GM19463 (cell line): ENCODE measurements at regions not wholly inside any gene's neighbourhood (a gene's known extent, or its start where the extent isn't known, plus 50 kb on each side); places are given as distances from the start of the nearest gene placed in this dataset.
"Not testable (repeated sequence)": the region's sequence is repeated elsewhere in the genome, so short reads cannot be mapped to it uniquely, and the experiment has no call there.

Source experiments
- ATAC-seq: cut with Tn5 transposase; IDR thresholded peaks from one replicate; pipeline ENCODE4 v1.9.1; 2021; ENCODE audit warnings: mild to moderate bottlenecking, moderate library complexity; ENCODE audit not compliant: unreplicated experiment

DNA sequence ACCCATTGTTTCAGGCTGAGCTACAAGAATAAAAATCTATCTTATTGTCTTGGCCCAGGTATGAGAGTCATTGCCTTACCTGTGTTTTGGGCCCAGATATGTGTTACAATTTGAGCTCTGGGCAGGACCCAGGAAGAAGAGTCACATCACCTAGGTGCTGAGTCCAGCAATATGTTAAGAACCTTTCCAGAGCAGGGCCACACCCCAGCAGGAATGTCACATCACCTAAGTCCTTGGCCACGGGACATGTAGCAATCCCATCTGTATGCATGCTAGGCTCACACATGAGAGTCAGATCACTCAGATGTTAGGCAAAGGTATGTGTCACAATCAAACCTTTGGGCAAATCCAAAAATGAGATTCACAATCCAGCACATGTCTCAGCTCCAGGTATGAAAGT is 2103.5 kb downstream of the TP53TG3F start:
- ATAC-seq = no peak

DNA sequence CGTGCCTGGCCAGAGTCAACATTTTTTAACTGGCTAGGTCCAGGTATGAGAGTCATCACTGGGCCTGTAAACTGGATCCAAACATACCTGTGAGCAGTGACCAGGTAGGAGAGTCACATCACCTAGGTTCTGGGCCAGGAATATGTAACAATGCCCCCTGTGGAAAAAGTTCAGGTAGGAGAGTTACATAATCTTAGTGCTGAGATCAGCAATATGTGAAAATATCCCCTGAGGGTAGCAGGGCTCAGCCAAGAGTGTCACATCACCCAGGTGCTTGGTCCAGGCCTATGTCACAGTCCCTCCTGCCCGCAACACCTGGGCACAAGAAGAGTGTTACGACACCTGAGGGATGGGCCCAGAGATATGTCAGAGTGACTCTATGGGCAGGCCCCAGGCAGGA is 2104.7 kb downstream of the TP53TG3F start:
- ATAC-seq = no peak

DNA sequence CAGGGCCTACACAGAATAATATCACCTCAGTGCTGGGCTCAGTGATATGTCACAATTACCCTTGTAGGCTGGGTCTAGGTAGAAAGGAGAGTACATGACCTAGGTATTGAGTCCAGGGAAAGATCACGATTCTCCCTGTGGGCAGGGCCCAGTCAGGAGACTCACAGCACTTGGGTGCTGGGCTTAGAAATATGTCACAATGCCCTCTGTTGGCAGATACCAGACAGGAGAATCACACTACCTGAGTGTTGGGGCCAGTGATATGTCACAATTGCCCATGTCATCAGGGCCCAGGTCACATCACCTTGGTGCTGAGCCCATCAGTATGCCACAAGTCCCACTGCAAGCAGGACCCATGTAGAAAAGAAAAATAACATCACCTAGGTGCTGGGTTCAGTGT is 2105.5 kb downstream of the TP53TG3F start:
- ATAC-seq = no peak

DNA sequence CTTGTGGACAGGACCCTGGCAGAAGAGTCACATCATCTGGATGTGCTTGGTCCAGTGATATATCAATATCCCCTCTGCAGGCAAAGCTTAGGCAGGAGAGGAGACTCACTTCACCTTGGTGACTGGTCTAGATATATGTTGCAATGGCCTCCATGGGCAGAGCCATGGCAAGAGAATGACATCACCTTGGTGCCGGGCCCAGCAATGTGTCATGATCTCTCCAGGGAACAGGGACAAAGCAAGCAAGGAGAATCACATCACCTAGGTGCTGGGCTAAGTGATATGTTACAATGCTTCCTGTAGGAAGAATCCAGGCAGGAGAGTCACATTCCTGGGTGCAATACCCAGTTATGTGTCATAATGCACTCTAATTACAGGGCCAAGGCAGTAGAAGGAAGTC is 2106.2 kb downstream of the TP53TG3F start:
- no peak for ATAC-seq

DNA sequence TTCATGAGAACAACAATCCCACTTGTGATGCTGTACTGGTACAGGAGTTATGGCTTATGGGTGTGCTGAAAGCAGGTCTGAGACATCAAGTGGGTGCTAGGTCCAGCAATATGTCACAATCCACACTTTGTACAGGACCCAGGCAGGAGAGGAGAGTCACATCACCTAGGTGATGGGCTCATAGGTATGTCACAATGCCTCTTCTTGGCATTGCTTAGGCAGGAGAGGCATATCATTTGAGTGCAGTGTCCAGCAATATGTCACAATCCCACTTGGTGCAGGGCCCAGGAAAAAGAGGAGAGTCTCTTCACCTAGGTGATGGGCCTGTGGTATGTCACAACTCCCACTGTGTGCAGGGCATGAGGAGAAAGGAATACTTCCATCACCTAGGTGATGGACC is 2110.0 kb downstream of the TP53TG3F start:
- ATAC-seq = no peak

DNA sequence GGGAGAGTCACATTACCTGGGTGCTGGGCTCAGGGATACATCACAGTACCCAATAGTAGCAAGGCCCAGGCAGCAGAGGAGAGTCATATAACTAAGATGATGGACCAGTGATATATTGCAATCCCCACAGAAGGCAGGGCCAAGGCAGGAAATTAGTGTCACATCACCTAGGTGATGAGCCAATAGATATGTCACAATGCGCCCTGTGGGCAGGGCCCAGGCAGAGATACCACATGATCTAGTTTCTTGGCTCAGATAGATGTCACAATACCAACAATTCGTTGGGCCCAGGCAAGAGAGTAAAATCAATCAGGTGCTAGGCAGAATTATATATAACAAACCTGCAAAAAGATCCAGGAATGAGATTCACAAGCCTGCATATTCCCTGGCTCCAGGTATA is 2111.5 kb downstream of the TP53TG3F start:
- ATAC-seq = no peak

DNA sequence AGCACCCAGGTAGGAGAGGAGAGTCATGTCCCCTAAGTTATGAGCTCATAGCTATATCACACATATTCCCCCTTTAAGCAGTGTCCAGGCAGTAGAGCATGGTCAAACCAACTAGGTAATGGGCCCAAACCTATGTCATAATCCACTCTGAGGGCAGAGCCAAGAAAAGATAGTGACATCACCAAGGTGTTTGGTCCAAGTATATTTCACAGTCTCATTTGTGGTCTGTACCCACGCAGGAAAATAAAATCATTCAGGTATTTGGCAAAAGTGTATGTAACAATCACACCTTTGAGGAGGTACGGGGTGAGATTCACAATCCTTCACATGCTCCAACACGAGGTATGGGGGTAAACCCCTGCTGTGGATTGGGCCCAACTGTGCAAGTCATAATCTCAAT is 2112.8 kb downstream of the TP53TG3F start:
- no peak for ATAC-seq

DNA sequence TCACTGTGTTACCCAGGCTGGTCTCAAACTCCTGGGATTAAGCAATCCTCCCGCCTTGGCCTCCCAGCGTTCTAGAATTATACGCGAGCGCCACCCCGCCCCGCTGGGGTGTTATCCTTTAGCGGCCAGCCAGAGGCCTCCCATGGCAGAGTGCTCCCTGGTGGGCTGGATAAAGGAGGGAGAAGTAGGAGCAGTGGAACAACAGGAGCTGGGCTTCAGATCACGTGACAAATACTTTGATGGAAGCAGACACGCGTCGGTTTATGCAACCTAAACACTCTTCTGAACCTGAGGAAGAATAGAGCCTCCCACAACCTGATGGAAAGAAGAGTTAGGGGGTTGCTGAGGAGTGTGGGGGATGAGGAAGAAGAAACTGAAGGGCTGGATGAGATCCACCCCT is 2114.0 kb downstream of the TP53TG3F start:
- no peak for ATAC-seq

DNA sequence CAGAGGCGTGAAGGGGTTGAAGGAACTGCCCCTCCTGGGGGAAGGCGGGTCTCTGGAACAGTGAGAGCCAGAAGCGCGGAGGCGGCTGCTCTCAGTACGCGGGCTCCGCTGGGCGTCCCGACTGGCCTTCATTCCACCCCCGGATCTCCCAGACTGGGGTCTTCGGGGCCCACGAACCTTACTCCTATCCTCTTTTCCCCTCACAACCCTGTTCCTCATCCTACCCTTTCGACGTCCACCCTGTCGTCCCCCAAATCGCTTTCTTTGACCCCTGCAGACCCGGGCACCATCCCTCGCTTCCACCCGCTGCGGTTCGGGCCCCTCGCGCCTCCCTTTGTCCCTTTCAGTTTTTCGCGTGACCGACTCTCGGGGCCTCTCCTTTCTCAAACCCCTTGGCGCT is 2114.6 kb downstream of the TP53TG3F start:
- ATAC-seq = no peak

DNA sequence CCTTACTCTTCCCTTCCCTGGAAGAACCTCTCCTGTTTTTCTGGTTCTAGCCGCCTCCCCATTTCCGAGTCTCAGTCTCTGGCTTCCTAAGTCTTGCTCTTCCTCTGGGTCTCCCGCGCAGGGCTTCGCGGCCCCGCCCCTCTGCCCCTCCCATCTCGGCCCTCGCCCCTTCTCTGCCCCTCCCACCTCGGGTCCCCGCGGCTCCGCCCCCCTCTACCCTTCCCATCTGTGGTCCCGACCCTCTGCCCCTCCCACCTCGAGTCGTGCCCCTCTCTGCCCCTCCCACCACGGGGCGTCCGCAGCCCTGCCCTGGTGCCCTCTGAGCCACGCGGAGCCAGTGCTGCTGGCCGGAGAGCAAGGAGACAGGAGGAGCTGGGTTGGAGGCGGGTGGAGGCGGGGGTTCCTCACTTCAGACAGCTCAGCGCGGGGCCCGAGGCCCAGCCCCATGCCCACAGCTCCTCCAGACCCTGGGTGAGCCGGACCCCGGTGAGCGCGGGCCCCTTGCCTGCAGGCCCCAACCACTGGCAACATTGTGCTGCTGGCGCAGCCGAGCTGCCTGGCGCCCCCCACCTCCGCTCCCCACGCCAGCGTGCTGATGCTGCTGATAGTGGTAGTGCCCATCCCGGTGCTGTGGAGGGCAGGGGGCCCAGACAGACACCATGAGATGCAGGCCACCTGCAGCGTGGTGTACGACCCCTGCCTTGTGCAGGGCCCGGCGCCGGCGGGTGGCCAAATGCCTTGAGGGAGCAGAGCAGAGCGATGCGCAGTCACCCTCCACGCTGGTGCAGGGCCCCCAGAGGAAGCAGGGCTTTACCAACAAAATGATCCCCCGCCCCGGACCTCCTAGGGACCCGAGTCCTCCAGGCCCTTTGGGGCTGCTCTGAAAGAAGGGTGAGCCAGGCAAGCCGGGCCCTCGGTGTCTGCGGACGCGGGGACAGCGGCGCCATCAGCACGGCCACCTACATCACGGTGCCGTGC is 2115.3 kb downstream of the TP53TG3F start:
- no peak for ATAC-seq

DNA sequence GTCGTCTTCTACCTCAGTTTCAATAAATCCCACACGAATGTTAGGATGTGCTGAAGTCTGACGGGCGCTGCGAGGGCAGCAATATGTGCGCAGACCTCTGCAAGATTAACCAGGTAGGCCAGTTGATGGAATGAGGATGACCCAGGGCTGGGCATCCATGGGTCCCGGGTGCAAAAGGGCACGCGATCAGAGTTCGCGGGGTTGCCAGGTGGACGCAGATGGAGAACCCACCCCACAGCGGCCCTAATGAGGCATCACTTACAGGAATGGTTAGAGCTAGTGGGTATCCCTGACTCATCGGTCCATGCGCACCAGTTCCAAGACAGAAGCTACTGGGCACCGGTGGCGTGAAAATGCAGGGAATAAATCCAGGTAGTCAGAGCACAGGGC is 2116.0 kb downstream of the TP53TG3F start:
- ATAC-seq = no peak

DNA sequence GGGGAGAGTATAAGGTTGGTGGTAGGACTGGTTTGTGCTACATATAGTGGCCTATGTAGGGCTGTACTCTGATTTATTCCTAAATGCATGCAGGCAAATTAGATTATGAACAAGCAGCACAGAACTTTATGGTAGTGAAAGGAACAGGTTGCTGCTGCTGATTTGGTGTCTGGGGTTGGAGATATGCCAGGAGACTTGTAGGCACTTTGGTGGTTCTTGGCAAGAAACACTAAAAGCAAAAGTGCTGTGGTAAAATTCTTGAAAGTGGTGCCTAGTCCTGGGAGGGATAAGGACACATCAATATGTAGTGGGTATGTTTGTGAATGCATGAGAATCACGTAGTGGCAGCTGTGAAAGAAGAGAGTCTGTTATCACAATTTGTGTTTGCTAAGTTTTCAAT is 2126.0 kb downstream of the TP53TG3F start:
- no peak for ATAC-seq

DNA sequence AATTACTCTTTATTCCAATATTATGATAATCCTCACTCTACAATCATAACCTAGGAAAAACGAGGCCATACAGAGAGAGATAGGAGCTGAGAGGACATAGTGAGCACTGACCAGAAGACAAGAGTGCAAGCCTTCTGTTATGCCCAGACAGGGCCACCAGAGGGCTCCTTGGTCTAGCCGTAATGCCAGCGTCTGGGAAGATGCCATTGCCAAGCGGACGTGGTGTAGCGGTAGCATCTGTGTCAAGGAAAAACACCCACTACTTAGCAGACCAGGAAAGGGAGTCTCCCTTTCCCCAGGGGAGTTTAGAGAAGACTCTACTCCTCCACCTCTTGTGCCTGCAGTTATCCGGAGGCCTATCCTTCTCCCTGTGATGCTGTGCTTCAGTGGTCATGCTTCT is 2131.5 kb downstream of the TP53TG3F start:
- ATAC-seq = not testable (repeated sequence)

DNA sequence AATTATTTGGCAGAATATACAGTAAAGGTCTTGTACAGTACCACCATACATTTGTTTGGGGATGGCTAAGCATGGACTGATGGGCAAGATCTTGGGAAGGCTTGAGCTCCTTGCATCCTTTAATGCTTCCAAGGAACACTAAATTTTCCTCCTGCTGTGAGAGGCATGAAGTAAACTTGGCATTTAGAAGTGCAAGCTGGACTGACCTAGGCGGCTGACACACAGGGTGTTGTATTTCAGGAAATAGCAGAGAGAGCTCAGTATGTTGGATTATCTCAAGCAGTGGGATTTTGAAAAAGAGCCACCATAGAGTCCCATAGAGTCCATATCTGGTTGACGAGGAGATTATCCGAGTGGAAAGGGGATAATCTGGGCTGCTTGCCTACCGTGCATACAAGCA is 2137.1 kb downstream of the TP53TG3F start:
- ATAC-seq = no peak

DNA sequence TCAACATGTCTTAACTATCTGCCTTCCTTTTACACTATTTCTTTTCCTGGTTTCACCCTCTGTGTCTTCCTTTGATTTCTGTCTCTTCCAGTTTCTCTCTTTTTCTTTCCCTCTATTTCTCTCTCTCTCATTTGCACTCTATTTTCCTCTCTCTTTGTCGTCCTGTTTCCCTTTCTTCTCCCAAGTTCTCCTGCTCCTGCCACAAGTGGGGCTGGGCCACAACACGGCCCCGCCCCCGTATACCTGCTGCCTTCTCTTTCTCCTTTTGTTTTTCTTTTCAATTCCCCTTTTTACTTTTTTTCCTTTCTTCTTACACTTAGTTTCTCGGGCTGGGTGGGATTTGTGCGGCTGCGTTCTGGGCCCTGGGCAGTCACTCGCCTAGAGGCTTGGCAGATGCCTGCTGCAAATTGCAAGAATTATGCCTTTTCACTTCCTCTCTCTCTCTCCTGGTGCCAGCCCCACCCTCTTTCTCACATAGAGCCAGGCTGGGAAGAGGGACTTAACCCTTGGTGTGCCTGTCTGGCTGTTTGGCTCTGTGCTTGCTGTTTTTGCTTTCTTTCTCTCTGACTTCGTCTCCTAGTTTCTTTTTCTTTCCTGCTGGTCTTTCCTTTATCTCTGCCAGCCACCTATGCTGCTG is 2139.4 kb downstream of the TP53TG3F start:
- no peak for ATAC-seq

DNA sequence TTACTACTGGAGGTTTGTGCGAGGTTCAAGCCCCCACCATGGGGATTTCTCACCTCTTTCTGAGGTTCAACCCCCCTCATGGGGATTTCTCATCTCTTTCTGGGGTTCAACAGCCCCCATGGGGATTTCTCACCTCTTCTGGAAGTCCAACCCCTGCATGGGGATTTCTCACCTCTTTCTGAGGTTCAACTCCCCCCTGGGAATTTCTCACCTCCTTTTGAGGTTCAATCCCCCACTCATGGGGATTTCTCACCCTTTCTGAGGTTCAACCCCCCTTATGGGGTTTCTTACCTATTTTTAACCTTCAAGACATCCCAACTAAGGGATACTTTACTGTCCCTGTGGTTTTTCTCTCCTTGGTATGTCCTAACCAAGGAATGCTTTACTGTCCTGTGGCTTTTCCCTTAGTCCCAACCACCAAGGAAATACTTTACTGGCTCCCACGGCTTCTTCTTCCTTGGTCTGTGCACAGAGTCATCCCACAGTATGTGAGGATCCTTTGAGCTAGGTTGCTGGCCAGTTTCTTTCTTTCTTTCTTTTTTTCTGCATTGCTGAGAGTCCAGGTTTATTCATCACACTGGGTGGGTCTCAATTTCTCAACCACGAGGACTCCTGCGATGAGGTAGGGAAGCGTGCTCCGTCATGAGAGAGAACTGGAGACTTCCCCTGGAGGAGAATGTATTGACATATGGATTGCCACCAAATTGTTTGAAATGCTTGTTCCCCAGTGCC is 2140.2 kb downstream of the TP53TG3F start:
- no peak for ATAC-seq

DNA sequence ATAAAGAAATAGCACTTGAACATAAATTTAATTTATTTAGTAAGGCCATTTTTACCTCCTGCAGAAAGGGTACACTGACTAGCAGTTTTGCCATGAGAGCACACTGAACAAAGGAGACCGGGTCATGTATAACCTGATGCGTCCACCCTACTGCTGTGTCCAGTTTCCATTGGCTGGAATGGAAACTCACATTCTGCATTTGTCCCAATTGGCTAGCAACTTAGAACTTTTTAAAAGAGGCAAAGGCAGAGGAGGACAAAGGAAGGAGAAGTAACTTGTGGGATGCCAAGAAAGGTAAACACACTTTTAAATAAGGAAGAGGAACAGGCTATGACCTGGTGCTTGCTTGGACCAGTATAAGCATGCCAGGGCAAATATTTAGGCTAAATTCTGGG is 2140.7 kb downstream of the TP53TG3F start:
- ATAC-seq = not testable (repeated sequence)

DNA sequence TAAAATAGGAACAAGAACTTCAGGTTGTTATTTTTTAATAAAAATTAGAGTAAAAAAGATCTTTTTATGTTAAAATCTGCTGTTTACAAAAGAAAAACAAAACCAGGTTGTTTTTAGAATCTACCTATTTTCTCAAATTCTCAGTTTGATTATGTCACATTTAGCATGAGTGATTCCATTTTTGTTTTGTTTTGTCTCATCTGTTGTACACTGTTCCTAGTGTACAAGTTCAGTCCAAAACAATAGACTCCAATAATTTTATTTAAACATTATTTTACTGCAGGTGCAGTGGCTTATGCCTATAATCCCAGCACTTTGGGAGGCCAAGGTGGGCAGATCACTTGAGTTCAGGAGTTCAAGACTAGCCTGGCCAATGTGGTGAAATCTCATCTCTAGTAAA is 2142.7 kb downstream of the TP53TG3F start:
- no peak for ATAC-seq

DNA sequence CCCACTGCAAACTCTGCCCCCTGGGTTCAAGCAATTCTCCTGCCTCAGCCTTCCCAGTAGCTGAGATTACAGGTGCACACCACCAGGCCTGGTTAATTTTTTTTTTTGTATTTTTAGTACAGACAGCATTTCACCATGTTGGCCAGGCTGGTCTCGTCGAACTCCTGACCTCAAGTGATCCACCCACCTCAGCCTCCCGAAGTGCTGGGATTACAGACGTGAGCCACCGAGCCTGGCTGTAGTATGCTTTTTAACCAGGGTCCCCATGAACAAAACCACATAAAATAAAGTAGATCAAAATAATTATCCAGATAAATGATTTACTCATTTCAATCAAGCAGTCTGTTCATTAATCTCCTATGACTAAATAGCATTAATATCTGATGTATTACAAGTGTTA is 2144.0 kb downstream of the TP53TG3F start:
- ATAC-seq = not testable (repeated sequence)

DNA sequence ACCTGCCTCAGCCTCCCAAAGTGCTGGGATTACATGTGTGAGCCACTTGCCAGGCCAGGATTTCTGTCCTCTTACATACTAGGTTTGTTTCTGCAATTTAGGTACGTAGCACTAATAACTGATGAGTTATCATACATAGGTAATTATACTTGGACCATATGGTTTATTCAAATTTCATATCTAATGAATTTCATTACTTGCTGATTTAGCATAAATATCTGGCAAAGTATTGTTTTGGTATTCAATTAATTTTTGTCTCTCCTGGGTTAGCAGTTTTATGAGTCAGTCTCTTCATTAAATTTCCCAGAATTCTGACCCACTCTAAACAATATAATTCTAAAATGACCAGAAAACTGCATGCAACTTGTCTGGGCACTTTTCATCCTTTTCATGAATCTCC is 2146.5 kb downstream of the TP53TG3F start:
- no peak for ATAC-seq

DNA sequence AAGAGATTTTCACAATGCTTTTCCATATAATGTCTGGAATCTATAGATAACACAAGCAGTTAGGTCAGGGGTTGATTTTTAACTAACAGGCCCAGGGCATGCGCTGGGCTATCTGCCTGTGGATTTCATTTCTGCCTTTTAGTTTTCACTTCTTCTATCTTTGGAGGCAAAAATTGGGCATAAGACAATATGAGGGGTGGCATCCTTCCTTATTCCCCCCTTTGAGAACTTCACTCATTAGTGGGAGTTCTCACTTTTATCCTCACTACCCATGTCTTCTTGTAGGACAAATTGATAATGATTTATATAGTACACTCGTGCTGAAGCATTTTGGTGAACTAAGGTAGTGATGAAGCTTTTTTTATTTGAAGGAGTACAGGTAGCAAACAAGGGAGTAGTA is 2155.5 kb downstream of the TP53TG3F start:
- ATAC-seq = not testable (repeated sequence)

DNA sequence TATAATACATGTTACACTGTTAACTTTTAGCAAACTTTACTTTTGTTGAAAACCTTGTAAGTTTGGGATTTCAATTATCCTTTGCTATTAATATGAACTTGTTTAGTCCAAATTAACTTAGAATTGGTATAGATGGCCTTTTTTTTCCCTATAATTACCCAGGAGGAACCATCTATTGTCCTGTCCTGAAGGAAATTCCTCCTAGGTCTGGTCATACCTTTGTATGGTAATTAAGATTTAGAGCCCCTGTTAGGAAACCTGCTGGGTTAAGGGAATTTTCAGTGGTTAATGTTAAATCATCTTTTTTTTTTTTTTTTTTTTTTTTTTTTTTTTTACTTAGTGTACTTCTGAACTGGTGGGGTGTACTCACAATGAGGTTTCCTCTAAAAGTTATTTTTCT is 2159.8 kb downstream of the TP53TG3F start:
- not testable (repeated sequence) for ATAC-seq
